GDM1 (cell line): ENCODE measurements at regions not wholly inside any gene's neighbourhood (a gene's known extent, or its start where the extent isn't known, plus 50 kb on each side); places are given as distances from the start of the nearest gene placed in this dataset.

ENCODE experiments used
- DNase-seq: peaks from one replicate; lab custom pipeline; 2025; lab: John Stamatoyannopoulos, UW

- no peak for DNase-seq
Measured at GRCh38 chr2:221228214-221228769, 343.8 kb downstream of the EPHA4 start.

- DNase-seq: no peak
Measured at GRCh38 chr2:221229099-221229498, 343.0 kb downstream of the EPHA4 start.

- no peak for DNase-seq
Measured at GRCh38 chr2:221231511-221231910, 340.6 kb downstream of the EPHA4 start.

- no peak for DNase-seq
Measured at GRCh38 chr2:221235941-221236340, 336.2 kb downstream of the EPHA4 start.

GRCh38 chr2:221241072-221241471 lies 331.0 kb downstream of the EPHA4 start:
- no peak for DNase-seq

GRCh38 chr2:221243771-221244170 lies 328.3 kb downstream of the EPHA4 start:
- no peak for DNase-seq

- no peak for DNase-seq
Measured at GRCh38 chr2:221245045-221245444, 327.1 kb downstream of the EPHA4 start.

- no peak for DNase-seq
Measured at GRCh38 chr2:221245772-221246171, 326.3 kb downstream of the EPHA4 start.

- DNase-seq: no peak
Measured at GRCh38 chr2:221254299-221254698, 317.8 kb downstream of the EPHA4 start.

GRCh38 chr2:221255862-221256261 lies 316.2 kb downstream of the EPHA4 start:
- no peak for DNase-seq

GRCh38 chr2:221258464-221258863 lies 313.6 kb downstream of the EPHA4 start:
- no peak for DNase-seq

- DNase-seq: no peak
Measured at GRCh38 chr2:221262651-221263050, 309.5 kb downstream of the EPHA4 start.

GRCh38 chr2:221263573-221263972 lies 308.5 kb downstream of the EPHA4 start:
- DNase-seq: no peak

- DNase-seq: no peak
Measured at GRCh38 chr2:221264318-221264717, 307.8 kb downstream of the EPHA4 start.

GRCh38 chr2:221267773-221268425 lies 304.2 kb downstream of the EPHA4 start:
- DNase-seq: no peak

GRCh38 chr2:221268631-221269030 lies 303.5 kb downstream of the EPHA4 start:
- DNase-seq: no peak

GRCh38 chr2:221270806-221271205 lies 301.3 kb downstream of the EPHA4 start:
- DNase-seq: no peak

GRCh38 chr2:221272729-221273128 lies 299.4 kb downstream of the EPHA4 start:
- no peak for DNase-seq

GRCh38 chr2:221276033-221276432 lies 296.1 kb downstream of the EPHA4 start:
- DNase-seq: no peak

- DNase-seq: no peak
Measured at GRCh38 chr2:221276601-221277000, 295.5 kb downstream of the EPHA4 start.

- no peak for DNase-seq
Measured at GRCh38 chr2:221282386-221282785, 289.7 kb downstream of the EPHA4 start.

GRCh38 chr2:221283896-221284545 lies 288.1 kb downstream of the EPHA4 start:
- DNase-seq: no peak

GRCh38 chr2:221285148-221285547 lies 287.0 kb downstream of the EPHA4 start:
- no peak for DNase-seq

GRCh38 chr2:221286406-221286805 lies 285.7 kb downstream of the EPHA4 start:
- no peak for DNase-seq
